Retinal pigment epithelial cell (primary cell): ENCODE measurements at regions not wholly inside any gene's neighbourhood (a gene's known extent, or its start where the extent isn't known, plus 50 kb on each side); places are given as distances from the start of the nearest gene placed in this dataset.
"Not testable (repeated sequence)": the region's sequence is repeated elsewhere in the genome, so short reads cannot be mapped to it uniquely, and the experiment has no call there.

Source experiments
- DNase-seq: peaks from one replicate; pipeline ENCODE4 v3.0.0-alpha.2; 2010; ENCODE audit warnings: low read depth
- H3K4me3 ChIP-seq: 2 replicates; pipeline ENCODE4 v1.5.1; 2011; ENCODE audit warnings: mild to moderate bottlenecking, low read length, control low read depth, moderate library complexity
- TF ChIP-seq, protein P1 (sequence below): conservative IDR thresholded peaks from 2 replicates; pipeline ENCODE4 v1.5.1; 2011; ENCODE audit warnings: low read depth, low read length, control low read depth, inconsistent platforms

DNA sequence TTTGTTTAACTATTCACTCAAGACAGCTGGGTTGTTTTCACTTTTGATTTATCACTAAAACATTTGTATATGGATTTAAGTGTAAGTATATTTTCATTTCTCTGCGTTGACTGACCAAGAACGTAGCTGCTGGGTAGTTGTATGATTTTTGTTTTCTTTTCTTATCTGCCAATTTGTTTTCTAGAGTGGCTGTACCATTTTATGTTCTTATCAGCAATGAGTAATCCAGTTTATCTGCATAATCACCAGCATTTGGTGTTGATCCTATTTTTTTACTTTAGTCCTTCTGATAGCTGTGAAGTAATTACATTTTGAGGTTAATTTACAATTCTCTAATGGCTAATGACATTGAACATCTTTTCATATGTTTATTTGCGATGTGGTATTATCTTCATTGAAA is 1178.4 kb upstream of the TMEFF2 start:
- H3K4me3 ChIP-seq, result no peak overlapping the region
- no peak for DNase-seq

DNA sequence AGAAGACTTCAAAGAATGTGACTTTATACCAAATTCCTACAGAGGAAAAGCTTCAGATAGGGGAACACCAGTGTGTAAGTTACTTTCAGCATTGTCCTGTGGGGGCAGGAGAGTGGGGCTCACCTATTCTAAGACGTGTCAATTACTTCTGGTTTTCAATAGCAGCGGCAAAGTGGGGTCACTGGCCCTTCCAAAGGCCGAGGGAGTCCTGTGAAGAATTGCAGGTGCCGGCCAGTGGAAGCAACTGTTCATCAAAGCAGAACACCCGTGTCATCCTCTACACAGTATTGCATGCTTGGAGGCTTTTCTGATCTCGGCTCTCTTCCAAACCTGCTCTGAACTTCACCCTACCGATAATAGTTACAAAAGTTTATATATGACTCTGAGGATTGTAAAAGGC is 1176.5 kb upstream of the TMEFF2 start:
- no peak overlapping the region for H3K4me3 ChIP-seq
- no peak for DNase-seq
- TF ChIP-seq, protein P1, sequence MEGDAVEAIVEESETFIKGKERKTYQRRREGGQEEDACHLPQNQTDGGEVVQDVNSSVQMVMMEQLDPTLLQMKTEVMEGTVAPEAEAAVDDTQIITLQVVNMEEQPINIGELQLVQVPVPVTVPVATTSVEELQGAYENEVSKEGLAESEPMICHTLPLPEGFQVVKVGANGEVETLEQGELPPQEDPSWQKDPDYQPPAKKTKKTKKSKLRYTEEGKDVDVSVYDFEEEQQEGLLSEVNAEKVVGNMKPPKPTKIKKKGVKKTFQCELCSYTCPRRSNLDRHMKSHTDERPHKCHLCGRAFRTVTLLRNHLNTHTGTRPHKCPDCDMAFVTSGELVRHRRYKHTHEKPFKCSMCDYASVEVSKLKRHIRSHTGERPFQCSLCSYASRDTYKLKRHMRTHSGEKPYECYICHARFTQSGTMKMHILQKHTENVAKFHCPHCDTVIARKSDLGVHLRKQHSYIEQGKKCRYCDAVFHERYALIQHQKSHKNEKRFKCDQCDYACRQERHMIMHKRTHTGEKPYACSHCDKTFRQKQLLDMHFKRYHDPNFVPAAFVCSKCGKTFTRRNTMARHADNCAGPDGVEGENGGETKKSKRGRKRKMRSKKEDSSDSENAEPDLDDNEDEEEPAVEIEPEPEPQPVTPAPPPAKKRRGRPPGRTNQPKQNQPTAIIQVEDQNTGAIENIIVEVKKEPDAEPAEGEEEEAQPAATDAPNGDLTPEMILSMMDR, result no peak

More for the DNA sequence above, 1178.4 kb upstream of the TMEFF2 start:
- TF ChIP-seq, protein P1, result no peak

DNA sequence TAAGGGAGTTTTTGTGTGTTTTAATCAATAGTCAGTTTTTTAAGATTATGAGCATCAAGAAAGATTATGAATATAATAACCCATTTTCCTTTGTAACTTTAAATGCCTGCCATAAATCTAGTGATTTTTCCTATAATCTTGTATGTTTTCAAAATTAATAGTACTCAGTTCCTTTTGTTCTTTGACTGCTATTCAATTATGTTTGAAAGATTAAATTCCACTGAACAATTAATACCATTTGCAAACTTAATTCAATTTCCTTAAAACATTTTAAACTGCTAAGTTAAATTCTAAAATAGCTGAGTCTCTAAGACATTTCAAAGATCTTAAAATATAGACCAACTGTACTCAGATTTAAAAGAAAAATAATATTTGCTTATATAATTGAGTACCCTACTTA is 1173.9 kb upstream of the TMEFF2 start:
- H3K4me3 ChIP-seq, result no peak overlapping the region
- DNase-seq, result no peak
- TF ChIP-seq, protein P1, result no peak

DNA sequence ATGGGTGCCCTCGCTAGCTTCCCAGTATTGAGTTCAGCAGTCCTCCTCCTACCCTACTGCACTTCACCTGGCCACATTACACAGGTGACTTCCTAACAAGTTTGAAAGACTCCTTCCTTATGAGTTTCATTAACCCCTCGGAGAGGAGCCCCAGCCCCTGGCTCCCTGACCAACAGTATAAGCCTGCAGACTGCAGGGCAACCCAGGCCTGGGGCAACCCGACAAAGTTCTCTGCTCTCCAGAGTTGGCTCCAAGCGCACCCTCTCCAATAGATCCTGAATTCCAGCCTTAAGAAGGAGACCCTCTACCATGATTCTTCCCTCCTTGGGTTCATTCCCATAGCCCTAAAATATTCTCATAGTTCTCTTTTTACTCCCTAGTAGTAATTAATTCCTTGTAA is 1162.8 kb upstream of the TMEFF2 start:
- TF ChIP-seq, protein P1, result no peak

DNA sequence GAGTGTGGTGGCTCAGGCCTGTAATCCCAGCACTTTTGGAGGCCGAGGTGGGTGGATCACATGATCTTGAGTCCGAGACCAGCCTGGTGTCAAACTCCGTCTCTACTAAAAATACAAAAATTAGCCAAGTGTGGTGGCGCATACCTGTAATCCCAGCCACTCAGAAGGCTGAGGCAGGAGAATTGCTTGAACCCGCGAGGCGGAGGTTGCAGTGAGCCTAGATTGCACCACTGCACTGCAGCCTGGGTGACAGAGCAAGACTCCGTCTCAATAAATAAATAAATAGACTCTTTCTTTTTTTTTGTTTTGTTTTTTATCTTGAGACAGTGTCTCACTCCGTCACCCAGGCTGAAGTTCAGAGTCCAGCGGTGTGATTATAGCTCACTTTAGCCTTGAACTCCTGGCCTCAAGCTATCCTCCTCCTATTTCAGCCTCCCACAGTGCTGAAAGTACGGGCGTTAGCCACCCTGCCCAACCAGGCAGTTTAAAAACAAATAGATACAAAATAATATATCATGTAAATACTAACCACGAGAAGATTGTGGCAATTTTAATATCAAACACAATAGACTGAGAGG is 1158.0 kb upstream of the TMEFF2 start:
- not testable (repeated sequence) for DNase-seq, H3K4me3 ChIP-seq

More for the DNA sequence above, 1162.8 kb upstream of the TMEFF2 start:
- H3K4me3 ChIP-seq, result no peak overlapping the region
- DNase-seq, result no peak

DNA sequence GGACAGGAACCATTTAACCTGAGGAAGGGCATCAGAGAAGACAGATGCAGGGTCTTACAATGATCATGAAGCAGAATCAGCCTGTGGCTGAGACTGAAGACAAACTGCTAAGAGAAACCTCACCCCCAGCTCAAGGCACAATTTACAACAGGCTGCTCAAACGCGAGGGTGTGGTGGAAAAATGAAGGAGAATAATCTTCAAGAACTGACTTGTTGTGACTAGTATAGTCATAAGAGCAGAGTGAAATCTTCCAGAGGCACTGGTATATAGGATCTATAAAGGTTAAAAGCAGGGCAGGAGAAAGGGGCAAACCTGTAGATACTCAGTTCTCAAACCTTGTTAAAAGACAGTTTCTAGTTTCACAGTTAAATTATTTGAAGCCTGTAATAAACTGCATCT is 1155.8 kb upstream of the TMEFF2 start:
- TF ChIP-seq, protein P1, result no peak
- H3K4me3 ChIP-seq, result no peak overlapping the region
- no peak for DNase-seq

DNA sequence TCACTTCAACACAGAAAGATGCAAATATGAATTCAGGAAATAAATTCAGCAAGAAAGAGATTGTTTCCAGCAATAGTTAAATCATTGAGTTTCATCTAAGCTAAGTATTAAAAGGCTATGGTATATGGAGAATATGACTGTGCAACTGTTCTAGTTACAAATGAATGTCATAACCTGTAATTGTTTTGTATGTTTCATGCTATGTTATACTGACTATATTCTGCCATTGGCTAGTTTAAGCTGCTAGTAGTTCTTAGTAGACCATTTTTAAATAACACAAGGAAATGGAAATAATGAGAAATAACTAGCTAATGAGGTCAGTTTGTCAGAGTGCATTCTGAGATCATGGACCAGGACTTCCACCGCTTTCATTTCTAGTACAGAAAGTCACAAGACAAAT is 1154.9 kb upstream of the TMEFF2 start:
- DNase-seq, result no peak
- no peak overlapping the region for H3K4me3 ChIP-seq
- TF ChIP-seq, protein P1, result no peak

DNA sequence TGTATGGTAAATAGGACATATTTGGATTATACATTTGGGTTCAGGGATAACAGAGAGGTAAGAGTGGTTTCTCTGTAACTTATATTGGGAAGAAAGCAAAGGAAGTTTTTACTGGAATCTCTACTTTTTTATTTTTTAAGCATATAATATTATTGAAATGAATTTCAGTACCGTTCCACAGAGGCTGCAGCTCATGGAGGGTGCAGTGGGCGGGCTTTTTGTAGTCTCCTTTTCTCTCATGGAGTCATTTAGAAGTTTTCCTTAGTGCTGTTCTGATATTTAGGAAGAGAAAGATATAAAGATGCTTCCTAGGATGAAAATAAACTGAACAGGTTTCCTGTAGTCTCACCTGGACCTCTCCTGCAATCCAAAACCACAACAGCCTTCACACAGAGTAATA is 1153.3 kb upstream of the TMEFF2 start:
- DNase-seq, result no peak
- TF ChIP-seq, protein P1, result no peak
- no peak overlapping the region for H3K4me3 ChIP-seq
